HG03565 (cell line): ENCODE measurements at regions not wholly inside any gene's neighbourhood (a gene's known extent, or its start where the extent isn't known, plus 50 kb on each side); places are given as distances from the start of the nearest gene placed in this dataset.
"Not testable (repeated sequence)": the region's sequence is repeated elsewhere in the genome, so short reads cannot be mapped to it uniquely, and the experiment has no call there.

Experiments
- ATAC-seq: cut with Tn5 transposase; IDR thresholded peaks from one replicate; pipeline ENCODE4 v1.9.1; 2021; ENCODE audit warnings: mild to moderate bottlenecking, moderate library complexity; ENCODE audit not compliant: unreplicated experiment

GRCh38 chr16:29261427-29262248, 144.9 kb downstream of the NPIPB11 start:
- not testable (repeated sequence) for ATAC-seq

GRCh38 chr16:29260683-29261426, 145.7 kb downstream of the NPIPB11 start:
- not testable (repeated sequence) for ATAC-seq

- ATAC-seq = not testable (repeated sequence)
Observed at GRCh38 chr16:29259635-29260457, 146.7 kb downstream of the NPIPB11 start.

- ATAC-seq = not testable (repeated sequence)
Observed at GRCh38 chr16:29258946-29259634, 147.4 kb downstream of the NPIPB11 start.

DNA sequence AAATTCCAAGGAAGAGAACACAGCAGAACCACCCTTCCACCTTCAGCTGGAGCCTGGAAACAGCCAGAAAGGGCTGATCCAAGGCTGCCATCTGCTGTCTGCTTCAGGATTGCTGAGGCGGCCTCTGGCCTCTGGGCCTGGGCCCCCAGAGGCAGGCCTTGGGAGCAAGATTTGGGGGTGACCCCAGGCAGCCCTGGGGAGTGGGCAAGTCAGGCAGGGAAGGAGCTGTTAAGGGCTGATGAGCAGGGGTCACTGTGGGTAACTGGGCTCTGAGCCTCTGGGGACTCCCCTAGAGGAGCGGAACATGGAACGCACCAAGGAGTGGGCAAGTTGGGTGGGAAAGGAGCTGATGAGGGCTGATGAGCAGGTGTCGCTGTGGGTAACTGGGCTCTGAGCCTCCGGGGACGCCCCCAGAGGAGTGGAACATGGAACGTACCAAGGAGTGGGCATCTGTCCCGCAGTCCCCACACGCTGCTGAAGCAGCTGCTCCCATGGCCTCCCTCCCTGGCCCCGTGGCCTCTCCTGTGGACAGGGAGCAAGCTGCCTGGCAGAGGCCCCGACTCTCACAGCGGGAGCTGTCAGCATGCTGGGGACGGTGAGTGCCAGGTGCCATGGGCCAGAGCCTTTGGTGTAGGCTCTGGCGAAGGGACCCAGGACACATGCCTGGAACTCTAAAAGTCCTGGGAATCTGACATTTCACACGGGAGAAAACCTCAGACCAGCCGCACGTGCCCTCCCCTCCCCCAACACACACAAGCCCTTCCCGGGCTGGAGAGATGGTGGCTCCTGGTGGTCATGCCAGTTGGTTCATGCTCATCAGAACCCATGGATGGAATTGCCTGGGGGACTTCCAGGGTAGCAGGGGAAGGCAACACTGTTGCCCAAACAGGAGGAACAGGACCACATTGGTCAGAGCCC, 148.8 kb downstream of the NPIPB11 start:
- not testable (repeated sequence) for ATAC-seq

- no peak for ATAC-seq
Observed at GRCh38 chr16:29256501-29256981, 150.0 kb downstream of the NPIPB11 start.

DNA sequence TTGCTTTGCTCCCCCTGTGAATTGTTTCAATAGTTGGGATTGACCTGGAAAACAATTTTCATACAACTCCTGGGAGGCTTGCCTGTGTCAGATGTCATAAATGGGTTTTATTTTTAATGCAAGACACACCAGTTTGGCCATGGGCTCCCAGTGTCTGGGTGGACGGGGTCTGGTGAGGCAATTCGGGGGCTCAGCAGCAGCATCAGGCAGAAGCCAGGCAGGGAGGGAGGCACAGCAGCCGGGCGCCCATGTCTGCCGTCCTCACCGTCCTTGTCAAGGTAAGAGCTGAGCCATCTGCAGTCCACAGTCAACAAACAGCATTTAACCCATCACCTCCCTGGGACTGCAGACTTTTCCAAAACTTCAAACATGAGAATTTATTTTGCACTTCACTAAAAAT, 150.6 kb downstream of the NPIPB11 start:
- not testable (repeated sequence) for ATAC-seq

GRCh38 chr16:29255496-29255796, 151.1 kb downstream of the NPIPB11 start:
- ATAC-seq = not testable (repeated sequence)

DNA sequence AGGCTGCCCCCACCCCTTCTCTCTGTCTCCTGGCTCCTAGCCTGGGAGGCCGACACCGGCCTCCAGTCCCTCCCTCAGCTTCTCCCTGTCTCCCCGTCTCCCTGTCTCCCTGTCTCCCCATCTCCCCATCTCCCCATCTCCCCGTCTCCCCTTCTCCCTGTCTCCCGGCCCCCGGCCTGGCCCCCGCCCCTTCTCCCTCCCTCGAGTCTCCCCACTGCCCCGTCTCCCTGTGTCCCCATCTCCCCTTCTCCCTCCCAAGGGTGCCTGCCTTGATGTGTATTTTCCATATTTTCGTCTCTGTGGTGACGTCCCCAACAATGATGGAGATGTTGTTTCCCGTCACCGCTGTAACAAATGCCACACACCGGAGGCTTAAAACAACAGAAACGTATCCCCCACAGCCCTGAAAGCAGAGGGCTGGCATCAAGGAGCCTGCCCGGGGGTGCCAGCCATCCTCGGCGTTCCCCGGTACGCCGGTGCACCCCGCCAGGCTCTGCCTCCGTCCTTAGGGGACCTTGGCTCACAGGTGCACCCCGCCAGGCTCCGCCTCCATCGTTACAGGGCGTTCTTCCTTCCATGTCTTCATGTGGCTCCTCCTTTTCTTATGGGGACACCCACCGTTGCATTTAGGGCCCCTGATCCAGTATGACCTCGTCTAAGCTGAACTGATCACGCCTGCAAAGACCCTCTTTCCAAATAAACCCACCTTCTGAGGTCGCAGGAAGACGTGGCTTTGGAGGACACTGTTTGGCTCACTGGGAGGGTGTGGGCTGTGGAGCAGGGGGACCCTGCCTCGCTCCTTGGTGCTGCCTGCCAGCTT, 151.6 kb downstream of the NPIPB11 start:
- ATAC-seq = no peak

DNA sequence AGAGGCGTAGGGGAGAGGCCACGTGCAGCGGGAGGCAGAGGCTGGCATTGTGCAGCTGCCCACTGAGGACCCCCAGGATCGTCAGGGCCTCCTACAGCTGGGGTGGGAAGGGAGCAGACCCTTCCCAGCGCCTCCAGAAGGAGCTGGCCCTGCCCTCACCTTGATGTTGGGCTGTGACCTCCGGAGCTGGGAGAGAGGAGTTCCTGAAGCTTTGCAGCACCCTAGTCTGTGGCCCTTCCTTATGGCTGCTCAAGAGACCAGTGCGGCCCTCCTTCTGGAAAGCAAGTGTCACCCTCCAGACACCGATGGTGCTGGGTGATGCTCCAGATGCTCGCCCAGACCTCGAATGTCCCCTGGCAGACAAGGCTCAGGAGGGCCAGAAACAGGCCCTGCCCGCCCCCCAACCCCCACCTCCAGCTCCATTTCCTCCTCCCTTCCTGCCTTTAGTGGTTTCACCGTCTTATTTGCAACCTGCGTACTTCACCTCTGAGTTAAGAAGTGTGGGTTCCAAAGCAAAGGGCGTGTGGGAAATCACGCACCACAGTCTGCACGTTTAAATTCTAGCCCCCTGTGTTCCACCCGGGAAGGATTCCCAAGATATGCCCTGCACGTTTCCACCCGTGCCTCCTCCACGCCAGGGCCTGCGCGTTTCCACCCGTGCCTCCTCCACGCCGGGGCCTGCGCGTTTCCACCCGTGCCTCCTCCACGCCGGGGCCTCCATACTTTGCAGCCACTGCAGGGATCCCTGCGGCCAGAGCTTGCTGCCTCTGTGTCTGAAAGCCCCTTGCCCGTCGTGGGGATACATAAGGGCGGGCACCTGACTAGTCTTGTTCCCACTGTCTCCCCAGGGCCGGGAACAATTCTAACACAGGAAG, 152.6 kb downstream of the NPIPB11 start:
- not testable (repeated sequence) for ATAC-seq

- not testable (repeated sequence) for ATAC-seq
Observed at GRCh38 chr16:29253066-29253590, 153.4 kb downstream of the NPIPB11 start.

DNA sequence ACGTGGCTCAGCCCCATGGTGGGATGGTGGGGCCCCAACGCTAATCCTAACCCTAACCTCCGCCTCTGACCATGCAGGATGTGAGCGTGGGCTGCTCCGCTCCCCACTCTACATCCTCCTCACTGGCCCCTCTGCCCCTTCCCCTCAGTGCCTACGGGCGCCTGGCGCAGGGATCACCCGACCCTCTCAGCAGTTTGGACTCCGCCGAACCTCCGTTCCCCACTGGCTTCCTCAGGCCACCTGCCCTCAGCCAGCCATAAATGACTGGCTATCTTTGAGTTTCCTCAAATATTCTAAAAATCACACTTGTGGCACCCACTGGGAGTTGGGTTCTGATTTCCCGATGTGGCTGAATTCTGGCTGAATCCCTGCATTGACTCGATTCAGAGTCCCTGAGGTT, 154.2 kb downstream of the NPIPB11 start:
- ATAC-seq = not testable (repeated sequence)

DNA sequence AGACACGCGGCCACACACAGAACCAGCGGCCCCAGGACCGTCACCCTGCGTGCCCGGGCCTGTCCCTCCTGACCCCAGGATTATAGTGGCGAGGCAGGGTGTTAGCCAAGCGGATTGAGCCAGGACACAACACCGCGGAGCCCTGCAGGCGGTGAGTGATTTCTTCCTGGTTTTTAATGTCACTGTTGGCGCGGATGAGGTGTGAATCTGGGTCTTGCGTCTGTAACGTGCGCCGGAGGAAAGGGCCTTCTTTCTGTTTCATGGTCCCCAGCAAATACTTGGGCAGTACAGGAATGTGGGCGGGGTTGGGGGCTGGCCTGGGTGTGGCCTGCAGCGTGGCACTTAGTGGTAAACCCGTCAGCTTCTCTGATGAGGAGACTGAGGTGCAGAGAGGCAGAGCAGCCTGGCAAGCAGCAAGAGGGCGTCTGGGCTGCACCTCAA, 154.9 kb downstream of the NPIPB11 start:
- ATAC-seq = not testable (repeated sequence)

- not testable (repeated sequence) for ATAC-seq
Observed at GRCh38 chr16:29250923-29251434, 155.5 kb downstream of the NPIPB11 start.

DNA sequence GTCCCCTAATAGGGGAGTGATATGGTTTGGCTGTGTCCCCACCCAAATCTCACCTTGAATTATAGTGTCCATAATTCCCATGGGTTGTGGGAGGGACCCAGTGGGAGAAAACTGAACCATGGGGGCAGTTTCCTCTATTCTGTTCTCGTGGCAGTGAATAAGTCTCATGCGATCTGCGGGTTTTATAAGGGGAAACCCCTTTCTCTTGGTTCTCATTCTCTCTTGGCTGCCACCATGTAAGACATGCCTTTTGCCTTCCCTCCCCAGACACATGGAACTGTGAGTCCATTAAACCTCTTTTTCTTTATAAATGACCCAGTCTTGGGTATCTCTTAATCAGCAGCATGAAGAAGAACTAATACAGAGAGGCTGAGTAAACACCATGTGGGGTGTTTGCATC, 156.0 kb downstream of the NPIPB11 start:
- ATAC-seq = not testable (repeated sequence)

DNA sequence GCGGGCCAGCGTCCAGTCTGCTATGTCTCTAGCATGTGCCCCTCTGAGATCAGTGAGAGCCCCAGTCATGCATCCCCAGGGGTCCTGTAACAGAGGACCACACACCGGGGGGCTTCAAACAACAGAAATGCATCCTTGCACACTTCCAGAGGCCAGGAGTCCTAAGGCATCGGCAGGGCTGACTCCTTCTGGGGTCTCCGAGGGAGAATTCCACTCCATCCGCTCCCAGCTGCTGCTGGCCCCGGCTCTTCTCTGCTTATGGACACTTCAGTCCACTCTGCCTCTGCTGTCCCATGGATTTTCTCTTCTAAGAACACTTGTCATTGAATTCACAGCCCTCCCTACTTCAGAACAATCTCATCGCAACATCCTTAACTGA, 157.6 kb downstream of the NPIPB11 start:
- not testable (repeated sequence) for ATAC-seq

DNA sequence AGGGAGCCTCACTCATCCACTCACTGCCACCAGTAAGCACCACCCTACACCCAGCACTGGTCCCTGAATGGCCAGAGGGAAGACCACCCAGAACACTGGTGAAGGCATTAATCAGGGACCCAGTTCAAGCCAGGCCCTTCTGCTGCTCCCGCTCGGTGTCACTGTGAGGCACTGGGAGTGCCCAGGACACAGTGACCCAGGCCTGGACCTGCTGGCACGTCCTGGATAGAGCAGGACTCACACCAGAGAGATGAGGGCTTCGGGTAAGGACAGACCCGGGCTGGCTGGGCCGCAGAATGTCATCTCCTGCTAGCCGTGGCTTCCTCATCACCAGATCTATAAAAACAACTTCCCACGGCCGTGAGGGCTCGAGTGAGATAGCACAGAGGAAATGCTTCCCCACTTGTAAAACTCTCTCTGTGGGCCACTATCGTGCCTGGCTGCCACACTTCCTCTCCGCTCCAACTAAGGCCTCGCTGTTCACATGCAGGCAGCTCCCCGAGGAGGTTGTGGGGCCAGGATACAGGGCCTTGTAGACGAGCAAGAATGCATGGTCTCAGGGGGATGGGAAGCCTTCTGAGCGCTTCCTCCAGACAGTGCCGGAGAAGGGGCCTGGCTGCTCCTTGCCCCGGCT, 158.1 kb downstream of the NPIPB11 start:
- not testable (repeated sequence) for ATAC-seq
